ENCODE measurements at regions not wholly inside any gene's neighbourhood (a gene's known extent, or its start where the extent isn't known, plus 50 kb on each side); places are given as distances from the start of the nearest gene placed in this dataset.
"Not testable (repeated sequence)": the region's sequence is repeated elsewhere in the genome, so short reads cannot be mapped to it uniquely, and the experiment has no call there.

DNA sequence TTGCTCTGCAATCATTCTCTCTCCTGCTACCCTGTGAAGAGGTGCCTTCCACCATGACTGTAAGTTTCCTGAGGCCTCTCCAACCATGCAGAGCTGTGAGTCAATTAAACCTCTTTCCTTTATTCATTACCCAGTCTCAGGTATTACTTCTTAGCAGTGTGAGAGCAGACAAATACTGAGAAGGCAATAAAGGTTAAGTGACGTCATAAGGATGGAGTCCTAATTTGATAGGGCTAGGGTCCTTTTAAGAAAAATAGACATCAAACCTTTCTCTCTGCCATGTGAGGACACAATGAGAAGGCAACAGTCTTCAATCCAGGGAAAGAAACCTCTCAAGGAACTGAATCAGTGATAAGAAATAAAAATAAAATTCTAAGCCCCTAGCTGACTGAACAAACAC, 1262.7 kb downstream of the FAM133A start:
- no peak overlapping the region for H3K4me3 ChIP-seq (ENCODE audit: low read depth in 1 of 5, low read length in 5 of 5)
- no peaks in the 10 kb centered on the region for H3K36me3 ChIP-seq (ENCODE audit: control insufficient read depth in 5 of 5, insufficient read depth in 5 of 5, low read length in 5 of 5)
- H3K27me3 ChIP-seq (ENCODE audit: control insufficient read depth in 5 of 5, insufficient read depth in 4 of 5, low read length in 5 of 5), result peaks cover 0 to 4% (median 0%) of the 10 kb centered on the region in 5 donors
- no peak overlapping the region for H3K9ac ChIP-seq (ENCODE audit: low read length in 5 of 5)
- peaks cover 0 to 5% (median 0%) of the 10 kb centered on the region in 5 donors for H3K4me1 ChIP-seq (ENCODE audit: control insufficient read depth in 5 of 5, insufficient read depth in 5 of 5, low read length in 5 of 5)
- H3K27ac ChIP-seq (ENCODE audit: low read depth, low read length), result no peak overlapping the region
- no peaks in the 10 kb centered on the region for H3K9me3 ChIP-seq (ENCODE audit: control insufficient read depth in 5 of 5, low read length in 5 of 5)

GRCh38 chrX:94937491-94937890, 1263.5 kb downstream of the FAM133A start:
- no peaks in the 10 kb centered on the region for H3K36me3 ChIP-seq (ENCODE audit: control insufficient read depth in 5 of 5, insufficient read depth in 5 of 5, low read length in 5 of 5)
- no peak overlapping the region for H3K9ac ChIP-seq (ENCODE audit: low read length in 5 of 5)
- no peak overlapping the region for H3K4me3 ChIP-seq (ENCODE audit: low read depth in 1 of 5, low read length in 5 of 5)
- no peak overlapping the region for H3K27ac ChIP-seq (ENCODE audit: low read depth, low read length)
- H3K9me3 ChIP-seq (ENCODE audit: control insufficient read depth in 5 of 5, low read length in 5 of 5), result no peaks in the 10 kb centered on the region
- H3K4me1 ChIP-seq (ENCODE audit: control insufficient read depth in 5 of 5, insufficient read depth in 5 of 5, low read length in 5 of 5), result no peaks in the 10 kb centered on the region
- H3K27me3 ChIP-seq (ENCODE audit: control insufficient read depth in 5 of 5, insufficient read depth in 4 of 5, low read length in 5 of 5), result peaks cover 0 to 6% (median 2%) of the 10 kb centered on the region in 5 donors

GRCh38 chrX:94942603-94943002, 1268.6 kb downstream of the FAM133A start:
- no peaks in the 10 kb centered on the region for H3K36me3 ChIP-seq (ENCODE audit: control insufficient read depth in 5 of 5, insufficient read depth in 5 of 5, low read length in 5 of 5)
- no peaks in the 10 kb centered on the region for H3K9me3 ChIP-seq (ENCODE audit: control insufficient read depth in 5 of 5, low read length in 5 of 5)
- H3K27ac ChIP-seq (ENCODE audit: low read depth, low read length), result no peak overlapping the region
- H3K9ac ChIP-seq (ENCODE audit: low read length in 5 of 5), result no peak overlapping the region
- H3K27me3 ChIP-seq (ENCODE audit: control insufficient read depth in 5 of 5, insufficient read depth in 4 of 5, low read length in 5 of 5), result peaks cover 2 to 7% (median 5%) of the 10 kb centered on the region in 5 donors
- H3K4me3 ChIP-seq (ENCODE audit: low read depth in 1 of 5, low read length in 5 of 5), result no peak overlapping the region
- no peaks in the 10 kb centered on the region for H3K4me1 ChIP-seq (ENCODE audit: control insufficient read depth in 5 of 5, insufficient read depth in 5 of 5, low read length in 5 of 5)

GRCh38 chrX:94946137-94946536, 1272.1 kb downstream of the FAM133A start:
- H3K36me3 ChIP-seq (ENCODE audit: control insufficient read depth in 5 of 5, insufficient read depth in 5 of 5, low read length in 5 of 5); H3K4me3 ChIP-seq (ENCODE audit: low read depth in 1 of 5, low read length in 5 of 5); H3K9ac ChIP-seq (ENCODE audit: low read length in 5 of 5); H3K27me3 ChIP-seq (ENCODE audit: control insufficient read depth in 5 of 5, insufficient read depth in 4 of 5, low read length in 5 of 5); H3K4me1 ChIP-seq (ENCODE audit: control insufficient read depth in 5 of 5, insufficient read depth in 5 of 5, low read length in 5 of 5); H3K9me3 ChIP-seq (ENCODE audit: control insufficient read depth in 5 of 5, low read length in 5 of 5); H3K27ac ChIP-seq (ENCODE audit: low read depth, low read length): not testable (repeated sequence)

GRCh38 chrX:94961730-94962129, 1287.7 kb downstream of the FAM133A start:
- Histone ChIP-seq H3K4me1 (ENCODE audit: control insufficient read depth in 5 of 5, insufficient read depth in 5 of 5, low read length in 5 of 5) (no peaks in the 10 kb centered on the region), H3K9ac (ENCODE audit: low read length in 5 of 5) (no peak overlapping the region), H3K36me3 (ENCODE audit: control insufficient read depth in 5 of 5, insufficient read depth in 5 of 5, low read length in 5 of 5) (no peaks in the 10 kb centered on the region), H3K4me3 (ENCODE audit: low read depth in 1 of 5, low read length in 5 of 5) (no peak overlapping the region), H3K27me3 (ENCODE audit: control insufficient read depth in 5 of 5, insufficient read depth in 4 of 5, low read length in 5 of 5) (no peaks in the 10 kb centered on the region), H3K27ac (ENCODE audit: low read depth, low read length) (no peak overlapping the region), H3K9me3 (ENCODE audit: control insufficient read depth in 5 of 5, low read length in 5 of 5) (no peaks in the 10 kb centered on the region)

DNA sequence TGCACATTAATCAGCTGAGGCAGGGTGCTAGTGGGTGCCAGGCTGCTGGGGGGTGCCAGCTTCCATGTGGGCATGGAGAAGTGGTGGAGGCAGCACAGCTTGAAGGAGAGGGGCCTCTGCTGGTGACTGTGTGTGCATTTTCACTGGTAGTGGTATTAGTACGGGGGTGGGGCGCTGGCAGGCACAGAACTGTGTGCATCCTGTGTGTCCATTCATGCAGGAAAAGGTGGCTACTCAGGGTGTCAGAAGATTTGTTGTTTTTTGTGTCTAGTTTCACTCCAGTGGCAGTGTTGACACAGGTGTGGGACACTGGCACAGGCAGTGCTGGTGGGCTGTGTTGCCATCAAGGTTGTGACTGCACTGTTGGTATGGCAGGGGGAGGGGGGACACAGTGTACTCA, 1303.6 kb downstream of the FAM133A start:
- no peak overlapping the region for H3K27ac ChIP-seq (ENCODE audit: low read depth, low read length)
- H3K4me3 ChIP-seq (ENCODE audit: low read depth in 1 of 5, low read length in 5 of 5), result no peak overlapping the region
- H3K9me3 ChIP-seq (ENCODE audit: control insufficient read depth in 5 of 5, low read length in 5 of 5), result no peaks in the 10 kb centered on the region
- no peaks in the 10 kb centered on the region for H3K36me3 ChIP-seq (ENCODE audit: control insufficient read depth in 5 of 5, insufficient read depth in 5 of 5, low read length in 5 of 5)
- H3K27me3 ChIP-seq (ENCODE audit: control insufficient read depth in 5 of 5, insufficient read depth in 4 of 5, low read length in 5 of 5), result peaks cover 0 to 12% (median 4%) of the 10 kb centered on the region in 5 donors
- H3K9ac ChIP-seq (ENCODE audit: low read length in 5 of 5), result no peak overlapping the region
- no peaks in the 10 kb centered on the region for H3K4me1 ChIP-seq (ENCODE audit: control insufficient read depth in 5 of 5, insufficient read depth in 5 of 5, low read length in 5 of 5)

DNA sequence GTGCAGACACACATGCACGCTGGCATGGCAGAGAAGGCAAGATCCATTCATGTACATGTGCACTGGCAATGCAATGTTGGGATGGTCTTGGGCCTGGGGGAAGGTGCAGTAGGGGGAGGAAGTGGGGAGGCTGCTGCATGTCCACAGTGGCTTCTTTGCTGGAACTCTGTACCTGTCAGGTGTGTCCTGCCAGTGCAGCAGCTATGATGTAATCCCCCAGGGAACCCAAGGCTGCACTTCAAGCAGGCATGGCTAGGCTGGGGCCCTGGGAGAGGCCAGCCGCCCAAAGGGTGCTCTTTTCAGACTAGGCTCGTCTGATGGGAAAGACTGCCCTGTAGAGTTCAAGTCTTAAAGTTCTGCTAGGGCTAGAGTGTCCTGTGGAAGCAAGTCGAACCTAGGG, 1304.0 kb downstream of the FAM133A start:
- no peak overlapping the region for H3K27ac ChIP-seq (ENCODE audit: low read depth, low read length)
- H3K9ac ChIP-seq (ENCODE audit: low read length in 5 of 5), result no peak overlapping the region
- no peaks in the 10 kb centered on the region for H3K9me3 ChIP-seq (ENCODE audit: control insufficient read depth in 5 of 5, low read length in 5 of 5)
- H3K4me1 ChIP-seq (ENCODE audit: control insufficient read depth in 5 of 5, insufficient read depth in 5 of 5, low read length in 5 of 5), result no peaks in the 10 kb centered on the region
- H3K27me3 ChIP-seq (ENCODE audit: control insufficient read depth in 5 of 5, insufficient read depth in 4 of 5, low read length in 5 of 5), result peaks cover 4 to 12% (median 8%) of the 10 kb centered on the region in 5 donors
- no peak overlapping the region for H3K4me3 ChIP-seq (ENCODE audit: low read depth in 1 of 5, low read length in 5 of 5)
- no peaks in the 10 kb centered on the region for H3K36me3 ChIP-seq (ENCODE audit: control insufficient read depth in 5 of 5, insufficient read depth in 5 of 5, low read length in 5 of 5)
